Gastroesophageal sphincter (tissue), 4 donors: ENCODE measurements at regions not wholly inside any gene's neighbourhood (a gene's known extent, or its start where the extent isn't known, plus 50 kb on each side); places are given as distances from the start of the nearest gene placed in this dataset.

Source experiments
- ATAC-seq: fragments of 150-250 bp; one replicate; pipeline ENCODE4 v1.9.1; 2016; ENCODE audit warnings: mild to moderate bottlenecking, moderate library complexity
- H3K27ac ChIP-seq, 4 donors: fragments of 200-600 bp; sonication (generic) in 3 of 4; 1 replicate in 3 of 4; 2 replicates in 1 of 4; pipeline ENCODE4 v1.5.1; 2016 to 2019
- H3K27me3 ChIP-seq: fragments of 200-600 bp; sonication (generic); one replicate; pipeline ENCODE4 v1.5.1; 2019
- H3K36me3 ChIP-seq, 2 donors: fragments of 200-600 bp; sonication (generic); one replicate each; pipeline ENCODE4 v1.5.1; 2019; ENCODE audit warnings: control low read depth in 1 of 2
- H3K4me1 ChIP-seq, 3 donors: fragments of 200-600 bp; sonication (generic); 1 replicate in 2 of 3; 2 replicates in 1 of 3; pipeline ENCODE4 v1.5.1; 2016 to 2019; ENCODE audit warnings: control low read depth in 2 of 3
- H3K4me3 ChIP-seq, 2 donors: fragments of 200-600 bp; sonication (generic); one replicate each; pipeline ENCODE4 v1.5.1; 2019; ENCODE audit warnings: mild to moderate bottlenecking in 1 of 2, moderate library complexity in 1 of 2
- H3K9me3 ChIP-seq, 3 donors: fragments of 200-600 bp; sonication (generic); one replicate each; pipeline ENCODE4 v1.5.1; 2017 to 2019; ENCODE audit warnings: control low read depth in 2 of 3
- CTCF ChIP-seq, 4 experiments: fragments of 200-600 bp in 2 of 4; fragments of 450-650 bp in 2 of 4; sonication (generic) in 1 of 4; IDR thresholded peaks; one replicate each; pipeline ENCODE4 v1.5.1; 2017 to 2019; ENCODE audit warnings: antibody characterized with exemption in 4 of 4, mild to moderate bottlenecking in 2 of 4, moderate library complexity in 2 of 4
- EP300 ChIP-seq: sonication (generic); formaldehyde crosslinking; IDR thresholded peaks from one replicate; pipeline ENCODE4 v1.6.1; 2017; ENCODE audit warnings: antibody characterized with exemption, mild to moderate bottlenecking
- POLR2A ChIP-seq, 2 donors: fragments of 450-650 bp; IDR thresholded peaks; one replicate each; pipeline ENCODE4 v1.6.1; 2017; ENCODE audit warnings: antibody characterized with exemption in 2 of 2, mild to moderate bottlenecking in 2 of 2, moderate library complexity in 1 of 2
- POLR2AphosphoS5 ChIP-seq: sonication (generic); formaldehyde crosslinking; IDR thresholded peaks from one replicate; pipeline ENCODE4 v1.6.1; 2017; ENCODE audit warnings: antibody characterized with exemption
- WGBS, 2 donors: methylation state at CpG; one replicate each; pipeline ENCODE4 v1.1.5; 2018; ENCODE audit warnings: low coverage in 1 of 2; 5-methylcytosine and 5-hydroxymethylcytosine counted together

GRCh38 chr9:2345013-2345412 lies 276.6 kb upstream of the VLDLR start:
- no peak for TF ChIP-seq POLR2A (IDR thresholded peaks at IDR 0.05)
- TF ChIP-seq EP300, result no peak
- no peak for TF ChIP-seq POLR2AphosphoS5
- no peak for TF ChIP-seq CTCF (IDR thresholded peaks at IDR 0.05)
- 100% methylated on average over 1 of the region's 4 CpGs; no CpG with 5 or more reads in 1 of the 2 donors for WGBS, 2 donors
- Histone ChIP-seq H3K9me3 (peaks cover 0 to 32% (median 0%) of the 10 kb centered on the region in 3 donors), H3K36me3 (no peaks in the 10 kb centered on the region), H3K27me3 (no peaks in the 10 kb centered on the region), H3K4me1 (no peaks in the 10 kb centered on the region), H3K4me3 (no peak overlapping the region), H3K27ac (no peak overlapping the region)
- ATAC-seq, result no peak

GRCh38 chr9:2346277-2346913 lies 275.2 kb upstream of the VLDLR start:
- TF ChIP-seq EP300, result no peak
- TF ChIP-seq CTCF (IDR thresholded peaks at IDR 0.05), result no peak
- no peak for TF ChIP-seq POLR2AphosphoS5
- TF ChIP-seq POLR2A (IDR thresholded peaks at IDR 0.05), result no peak
- ATAC-seq, result no peak
- H3K4me1 ChIP-seq, result no peaks in the 10 kb centered on the region
- H3K4me3 ChIP-seq, result no peak overlapping the region
- no peak overlapping the region for H3K27ac ChIP-seq
- no peaks in the 10 kb centered on the region for H3K27me3 ChIP-seq
- H3K36me3 ChIP-seq, result no peaks in the 10 kb centered on the region
- WGBS, 2 donors, result 44 to 79% methylated on average over 1 to 2 of the region's 2 CpGs
- H3K9me3 ChIP-seq, result peaks cover 0 to 32% (median 0%) of the 10 kb centered on the region in 3 donors

- H3K27me3 ChIP-seq, result no peaks in the 10 kb centered on the region
- no peak overlapping the region for H3K4me3 ChIP-seq
- H3K9me3 ChIP-seq, result peaks cover 0 to 31% (median 0%) of the 10 kb centered on the region in 3 donors
- H3K27ac ChIP-seq, result no peak overlapping the region
- TF ChIP-seq CTCF (IDR thresholded peaks at IDR 0.05) (no peak), POLR2A (IDR thresholded peaks at IDR 0.05) (no peak), POLR2AphosphoS5 (no peak), EP300 (no peak)
- H3K4me1 ChIP-seq, result no peaks in the 10 kb centered on the region
- 90% methylated on average over 3 of the region's 3 CpGs for WGBS, 2 donors
- ATAC-seq, result no peak
- H3K36me3 ChIP-seq, result no peaks in the 10 kb centered on the region
Measured at GRCh38 chr9:2351324-2351723, 270.3 kb upstream of the VLDLR start.

- H3K27ac ChIP-seq, result no peak overlapping the region
- H3K9me3 ChIP-seq, result peaks cover 0 to 2% (median 0%) of the 10 kb centered on the region in 3 donors
- 68 to 80% methylated on average over 4 of the region's 4 CpGs for WGBS, 2 donors
- no peaks in the 10 kb centered on the region for H3K4me1 ChIP-seq
- no peak overlapping the region for H3K4me3 ChIP-seq
- TF ChIP-seq EP300 (no peak), POLR2AphosphoS5 (no peak), POLR2A (IDR thresholded peaks at IDR 0.05) (no peak), CTCF (IDR thresholded peaks at IDR 0.05) (no peak)
- H3K27me3 ChIP-seq, result no peaks in the 10 kb centered on the region
- ATAC-seq, result no peak
- no peaks in the 10 kb centered on the region for H3K36me3 ChIP-seq
Measured at GRCh38 chr9:2354216-2354615, 267.4 kb upstream of the VLDLR start.

- H3K27me3 ChIP-seq, result no peaks in the 10 kb centered on the region
- no peak overlapping the region for H3K27ac ChIP-seq
- no peaks in the 10 kb centered on the region for H3K9me3 ChIP-seq
- H3K36me3 ChIP-seq, result no peaks in the 10 kb centered on the region
- TF ChIP-seq POLR2AphosphoS5 (no peak), POLR2A (IDR thresholded peaks at IDR 0.05) (no peak), CTCF (IDR thresholded peaks at IDR 0.05) (no peak), EP300 (no peak)
- no peak for ATAC-seq
- no peak overlapping the region for H3K4me3 ChIP-seq
- H3K4me1 ChIP-seq, result no peaks in the 10 kb centered on the region
- 66 to 75% methylated on average over 3 to 8 of the region's 8 CpGs for WGBS, 2 donors
Measured at GRCh38 chr9:2354856-2355696, 266.5 kb upstream of the VLDLR start.
